IPS DF 4.7 (cell line): ENCODE measurements at regions not wholly inside any gene's neighbourhood (a gene's known extent, or its start where the extent isn't known, plus 50 kb on each side); places are given as distances from the start of the nearest gene placed in this dataset.

Experiments
- DNase-seq: peaks from one replicate; pipeline ENCODE4 v3.0.0-alpha.2; 2013; ENCODE audit warnings: low spot score; ENCODE audit errors: extremely low read depth

- DNase-seq, result no peak
Measured at GRCh38 chr11:11011617-11012016, 153.8 kb upstream of the ZBED5 start.

DNA sequence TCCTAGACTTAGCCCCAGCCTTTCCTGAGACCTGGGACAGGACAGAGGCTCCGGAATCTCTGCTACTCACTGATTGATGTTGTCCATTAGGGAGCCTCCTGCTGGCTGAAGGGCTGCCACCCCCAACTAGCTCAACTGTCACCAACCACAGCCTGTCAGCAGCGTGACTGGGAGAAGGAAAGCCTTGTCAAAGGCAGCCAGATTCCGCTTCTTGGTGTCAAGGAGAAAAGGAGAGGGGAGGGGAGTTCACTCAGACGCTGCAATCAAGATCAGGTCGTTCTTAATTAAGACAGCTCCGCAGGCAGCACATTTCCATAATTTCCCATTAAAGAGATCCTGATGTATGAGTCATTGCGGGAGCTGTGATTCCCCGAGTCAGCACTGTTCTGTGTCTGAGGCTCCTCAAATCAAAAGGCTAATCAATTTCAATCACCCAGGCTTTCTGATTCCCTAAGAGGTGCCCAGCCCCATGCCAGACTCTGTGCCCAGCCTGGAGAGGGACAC lies 152.8 kb upstream of the ZBED5 start:
- no peak for DNase-seq

- no peak for DNase-seq
Measured at GRCh38 chr11:11009179-11009578, 151.3 kb upstream of the ZBED5 start.

DNA sequence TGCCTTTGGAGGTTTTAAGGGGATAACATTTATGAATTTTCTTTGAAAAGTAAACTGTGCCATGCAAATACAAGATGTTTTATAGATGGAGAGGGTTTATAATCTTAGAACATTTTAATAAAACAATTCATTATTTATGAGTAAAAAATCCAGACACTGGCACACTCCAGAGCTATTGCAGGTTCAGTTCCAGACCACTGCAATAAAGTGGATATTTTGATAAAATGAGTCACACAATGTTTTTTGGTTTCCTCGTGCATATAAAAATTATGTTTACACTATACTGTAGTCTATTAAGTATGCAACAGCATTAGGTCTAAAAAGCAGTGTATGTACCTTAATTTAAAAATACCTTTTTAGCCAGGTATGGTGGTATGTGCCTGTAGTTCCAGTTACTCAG lies 146.2 kb upstream of the ZBED5 start:
- no peak for DNase-seq

GRCh38 chr11:11003226-11003625 lies 145.4 kb upstream of the ZBED5 start:
- no peak for DNase-seq

- DNase-seq, result no peak
Measured at GRCh38 chr11:11000579-11001283, 142.9 kb upstream of the ZBED5 start.

- DNase-seq, result no peak
Measured at GRCh38 chr11:10998674-10999073, 140.8 kb upstream of the ZBED5 start.

DNA sequence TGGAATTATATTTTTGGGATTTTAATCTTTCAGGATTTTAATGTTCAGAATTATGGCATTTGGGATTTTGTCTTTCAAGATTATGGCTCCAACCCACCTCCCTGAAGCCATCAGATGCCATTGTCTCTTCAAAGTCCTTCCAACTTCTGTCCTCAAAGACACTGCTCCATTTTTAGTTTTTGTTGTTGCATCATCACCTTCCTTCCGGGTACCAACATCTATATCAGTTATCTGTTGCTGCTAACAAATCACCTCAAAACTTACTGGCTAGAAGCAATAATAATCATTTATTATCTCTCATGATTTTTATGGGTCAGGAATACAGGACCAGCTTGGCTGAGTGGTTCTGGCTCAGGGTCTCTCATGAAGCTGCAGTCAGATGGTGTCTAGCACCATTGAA lies 138.8 kb upstream of the ZBED5 start:
- DNase-seq, result no peak

DNA sequence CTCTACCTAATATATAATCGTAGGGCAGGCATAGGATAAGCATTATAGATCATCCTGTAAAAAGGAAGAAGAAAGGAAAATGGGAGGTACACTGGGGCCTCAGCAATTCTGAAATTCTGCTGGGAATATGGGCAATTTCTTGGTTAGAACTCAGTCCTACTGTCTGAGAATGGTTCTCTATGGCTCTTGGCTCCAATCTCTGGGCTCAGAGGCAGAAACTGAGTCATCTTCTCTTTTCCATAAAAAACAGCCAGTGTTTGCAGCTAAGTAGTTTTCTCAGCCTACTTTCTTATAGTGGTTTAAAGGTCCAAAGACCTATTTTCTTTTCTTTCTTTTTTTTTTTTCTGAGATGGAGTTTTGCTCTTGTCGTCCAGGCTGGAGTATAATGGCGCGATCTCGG lies 135.8 kb upstream of the ZBED5 start:
- no peak for DNase-seq

DNA sequence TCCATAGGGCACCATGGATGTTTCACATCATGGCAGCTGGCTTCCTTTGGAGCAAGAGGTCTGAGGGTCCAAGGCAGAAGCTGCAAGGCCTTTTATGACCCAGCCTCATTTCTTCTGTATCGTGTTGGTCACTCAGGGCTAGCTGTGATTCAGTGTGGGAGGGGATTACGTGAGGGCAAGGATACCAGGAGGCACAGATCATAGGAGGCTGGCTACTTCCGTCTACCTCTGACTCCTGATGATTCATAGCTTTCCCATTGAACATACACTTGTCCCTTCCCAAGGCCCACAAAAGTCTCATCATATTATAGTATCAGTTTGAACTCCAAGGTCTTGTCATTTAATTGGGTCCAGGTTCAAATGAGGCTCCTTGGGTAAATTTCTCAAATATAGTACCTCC lies 135.3 kb upstream of the ZBED5 start:
- DNase-seq, result no peak

GRCh38 chr11:10991393-10991792 lies 133.5 kb upstream of the ZBED5 start:
- DNase-seq, result no peak

DNA sequence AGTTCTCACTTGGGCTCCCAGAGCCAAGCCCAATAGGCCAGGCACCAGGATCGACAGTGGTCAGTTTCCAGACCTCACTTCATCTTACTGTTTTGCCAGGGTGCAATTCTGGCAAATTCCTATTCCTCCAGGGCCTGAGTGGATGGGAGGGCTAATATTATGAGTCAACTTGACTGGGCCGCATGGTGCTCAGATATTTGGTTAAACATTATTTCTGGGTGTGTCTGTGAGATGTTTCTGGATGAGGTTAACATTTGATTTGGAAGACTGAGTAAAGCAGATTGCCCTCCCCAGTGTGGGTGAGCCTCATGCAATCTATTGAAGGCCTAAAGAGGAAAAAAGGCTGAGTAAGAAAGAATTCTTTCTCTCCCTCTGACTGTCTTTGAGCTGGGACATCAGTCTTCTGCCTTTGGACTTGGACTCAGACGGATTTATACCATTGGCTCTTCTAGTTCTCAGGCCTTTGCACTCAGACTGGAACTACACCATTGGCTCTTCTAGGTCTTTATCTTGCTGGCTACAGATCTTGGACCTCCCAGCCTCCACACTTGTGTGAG lies 132.9 kb upstream of the ZBED5 start:
- no peak for DNase-seq

DNA sequence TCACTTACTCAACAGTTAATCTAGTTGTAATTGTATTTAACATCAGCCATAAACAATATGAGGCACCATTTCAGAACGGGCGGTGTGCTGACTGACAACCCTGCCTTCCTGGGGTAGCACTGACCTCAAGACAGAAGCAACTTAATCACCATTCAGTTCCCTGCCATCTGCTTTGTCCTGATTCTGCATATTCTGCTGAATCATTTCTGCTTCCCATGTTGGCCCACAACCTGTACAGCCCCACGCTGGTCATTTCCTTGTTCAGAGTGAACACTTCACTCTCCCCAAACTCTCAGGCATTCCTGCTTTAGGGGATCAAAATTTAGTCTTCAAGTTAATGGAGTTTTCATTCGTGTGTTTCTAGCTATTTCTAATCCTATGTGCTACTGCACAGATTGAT lies 132.3 kb upstream of the ZBED5 start:
- DNase-seq, result no peak

- DNase-seq, result no peak
Measured at GRCh38 chr11:10986006-10986405, 128.2 kb upstream of the ZBED5 start.

GRCh38 chr11:10984742-10985141 lies 126.9 kb upstream of the ZBED5 start:
- no peak for DNase-seq

GRCh38 chr11:10984250-10984649 lies 126.4 kb upstream of the ZBED5 start:
- DNase-seq, result peak; percentile 25

- DNase-seq, result no peak
Measured at GRCh38 chr11:10982704-10983510, 125.1 kb upstream of the ZBED5 start.

GRCh38 chr11:10979529-10979928 lies 121.7 kb upstream of the ZBED5 start:
- no peak for DNase-seq

DNA sequence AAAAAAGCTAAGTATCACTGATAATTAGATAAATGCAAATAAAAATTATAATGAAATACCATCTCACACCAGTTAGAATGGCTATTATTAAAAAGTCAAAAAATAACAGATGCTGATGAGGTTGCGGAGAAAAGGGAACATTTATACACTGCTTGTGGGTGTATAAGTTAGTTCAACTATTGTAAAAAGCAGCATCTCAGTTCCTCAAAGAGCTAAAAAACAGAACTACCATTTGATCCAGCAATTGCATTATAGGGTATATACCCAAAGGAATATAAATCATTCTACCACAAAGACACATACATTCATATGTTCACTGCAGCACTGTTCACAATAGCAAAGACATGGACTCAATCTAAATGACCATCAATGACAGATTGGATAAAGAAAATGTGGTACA lies 120.3 kb upstream of the ZBED5 start:
- DNase-seq, result no peak

DNA sequence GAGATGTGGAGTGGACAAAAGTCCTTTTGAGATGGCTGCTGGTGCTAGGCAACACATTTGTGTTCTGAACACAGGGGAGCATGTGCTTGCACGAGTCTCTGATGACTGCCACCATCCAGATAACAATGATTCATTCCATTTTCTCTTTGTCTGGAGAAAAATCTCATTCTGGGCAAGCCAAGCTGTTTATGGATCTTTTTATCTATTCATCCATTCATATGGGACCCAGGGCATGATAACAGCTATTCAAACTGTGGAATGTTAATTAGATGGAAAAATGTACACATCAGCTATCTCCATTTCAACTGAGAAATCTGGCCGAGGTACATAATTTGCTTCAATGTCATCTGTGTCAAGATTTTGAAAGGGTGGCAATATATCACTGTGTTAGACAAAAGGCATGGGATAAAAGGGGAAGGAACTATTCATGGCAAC lies 117.5 kb upstream of the ZBED5 start:
- DNase-seq, result no peak

DNA sequence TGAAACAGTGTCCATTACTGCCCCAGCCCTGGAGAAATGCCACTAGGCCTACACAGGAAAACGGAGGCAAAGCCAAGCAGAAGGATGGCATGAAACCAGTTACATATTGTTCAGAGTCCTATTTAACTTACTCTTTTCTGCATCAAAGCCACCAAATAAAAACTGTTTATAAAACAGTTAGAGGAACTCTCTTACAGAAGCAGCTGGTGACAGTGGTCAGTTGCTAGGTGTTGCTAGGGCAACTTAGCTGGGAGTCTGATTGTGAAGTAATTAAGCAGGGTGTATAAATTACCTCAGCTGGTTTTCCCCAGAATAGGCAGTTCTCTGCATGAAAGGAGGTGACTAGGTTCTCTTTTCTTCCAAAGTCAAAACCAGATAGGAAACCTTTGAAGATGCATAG lies 115.6 kb upstream of the ZBED5 start:
- DNase-seq, result no peak

DNA sequence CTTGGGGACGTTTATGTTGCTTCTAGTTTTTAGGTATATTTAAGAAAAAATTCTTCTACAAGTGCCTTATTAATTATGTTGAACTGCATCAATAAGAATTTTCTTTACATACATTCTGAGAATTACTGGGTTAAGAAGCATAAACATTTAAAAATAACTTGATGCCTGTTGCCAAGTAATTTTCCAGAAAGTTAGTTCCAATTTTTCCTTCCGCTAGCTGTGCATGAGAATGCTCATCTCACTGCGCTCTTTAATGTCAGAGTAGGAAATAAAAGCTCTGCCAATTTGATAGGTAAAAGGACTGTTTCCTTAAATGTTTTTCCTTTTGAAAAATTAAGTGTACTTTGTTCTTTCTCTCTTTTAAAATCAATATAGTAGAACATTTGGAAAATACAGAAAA lies 113.1 kb upstream of the ZBED5 start:
- DNase-seq, result no peak
